ENCODE measurements at regions not wholly inside any gene's neighbourhood (a gene's known extent, or its start where the extent isn't known, plus 50 kb on each side); places are given as distances from the start of the nearest gene placed in this dataset.

GRCh38 chr1:5647234-5647633 is 345.0 kb downstream of the NPHP4 start:
- DNase-seq (ENCODE audit: low read depth), result no peak
- H3K4me3 ChIP-seq (ENCODE audit: low read depth, low read length), result no peak overlapping the region
- no peak for TF ChIP-seq CTCF (conservative IDR thresholded peaks at IDR 0.05; ENCODE audit: low read depth, low read length)

GRCh38 chr1:5646486-5647149 is 345.6 kb downstream of the NPHP4 start:
- no peak overlapping the region for H3K4me3 ChIP-seq (ENCODE audit: low read depth, low read length)

GRCh38 chr1:5645929-5646328 is 346.3 kb downstream of the NPHP4 start:
- no peak overlapping the region for H3K4me3 ChIP-seq (ENCODE audit: low read depth, low read length)
- no peak for DNase-seq (ENCODE audit: low read depth)
- TF ChIP-seq CTCF (conservative IDR thresholded peaks at IDR 0.05; ENCODE audit: low read depth, low read length), result no peak

More at GRCh38 chr1:5646486-5647149, 345.6 kb downstream of the NPHP4 start:
- DNase-seq (ENCODE audit: low read depth), result no peak
- no peak for TF ChIP-seq CTCF (conservative IDR thresholded peaks at IDR 0.05; ENCODE audit: low read depth, low read length)

- DNase-seq (ENCODE audit: low read depth), result no peak
- no peak overlapping the region for H3K4me3 ChIP-seq (ENCODE audit: low read depth, low read length)
- TF ChIP-seq CTCF (conservative IDR thresholded peaks at IDR 0.05; ENCODE audit: low read depth, low read length), result no peak
Measured at GRCh38 chr1:5645135-5645399, 347.2 kb downstream of the NPHP4 start.

- DNase-seq (ENCODE audit: low read depth), result no peak
- no peak for TF ChIP-seq CTCF (conservative IDR thresholded peaks at IDR 0.05; ENCODE audit: low read depth, low read length)
- H3K4me3 ChIP-seq (ENCODE audit: low read depth, low read length), result no peak overlapping the region
Measured at GRCh38 chr1:5644281-5645134, 347.7 kb downstream of the NPHP4 start.

- no peak overlapping the region for H3K4me3 ChIP-seq (ENCODE audit: low read depth, low read length)
- no peak for DNase-seq (ENCODE audit: low read depth)
- no peak for TF ChIP-seq CTCF (conservative IDR thresholded peaks at IDR 0.05; ENCODE audit: low read depth, low read length)
Measured at GRCh38 chr1:5643360-5644107, 348.7 kb downstream of the NPHP4 start.

All from epithelial cell of proximal tubule (primary cell).